GM12878 (cell line): ENCODE measurements at regions not wholly inside any gene's neighbourhood (a gene's known extent, or its start where the extent isn't known, plus 50 kb on each side); places are given as distances from the start of the nearest gene placed in this dataset.

Source experiments
- ATAC-seq: fragments of 200-7000 bp; cut with Tn5 transposase; 3 replicates; pipeline ENCODE4 v1.9.1; 2020; ENCODE audit warnings: mild to moderate bottlenecking, moderate library complexity
- BruUV-seq: library from RNA; stranded (reverse); fragments of 400-500 nt; replicated peaks from 2 replicates; lab custom pipeline; 2021; lab: Mats Ljungman, UMichigan
- CTCF ChIA-PET: fragments of 300-600 bp; sonication (Branson Sonifier 250); formaldehyde crosslinking; extraction: SDS; loops from one replicate; lab custom pipeline; 2021; ENCODE audit warnings: inconsistent platforms; lab: Yijun Ruan, JAX
- POLR2A ChIA-PET: fragments of 350-600 bp; formaldehyde crosslinking; extraction: SDS; loops from one replicate; lab custom pipeline; 2021; ENCODE audit warnings: inconsistent platforms; lab: Charles Lee
- RAD21 ChIA-PET: fragments of 300-600 bp; sonication (Branson Sonifier 250); formaldehyde crosslinking; loops from one replicate; lab custom pipeline; 2023; ENCODE audit warnings: antibody characterized with exemption; ENCODE audit not compliant: unreplicated experiment; lab: Charles Lee
- SMC1A ChIA-PET: fragments of 300-600 bp; sonication (Branson Sonifier 250); formaldehyde crosslinking; loops from one replicate; lab custom pipeline; 2023; ENCODE audit not compliant: unreplicated experiment, uncharacterized antibody; lab: Charles Lee
- DNase-seq: peaks from one replicate; pipeline ENCODE4 v3.0.0-alpha.2; 2011; ENCODE audit warnings: low read depth, low spot score
- FAIRE-seq: peaks from 3 replicates; lab custom pipeline; 2011; peaks lifted over from hg19 to GRCh38; lab: Jason Lieb, UNC
- H2AFZ ChIP-seq: 2 replicates; pipeline ENCODE4 v1.6.0; 2011; ENCODE audit warnings: low read depth, low read length, control low read depth; ENCODE audit not compliant: control insufficient read depth
- H3K27ac ChIP-seq: 2 replicates; pipeline ENCODE4 v1.5.1; 2011; ENCODE audit warnings: control low read depth; ENCODE audit not compliant: control insufficient read depth, insufficient read depth
- H3K27me3 ChIP-seq, 2 experiments: replicated peaks in 1 of 2; 2 replicates each; pipeline versions ENCODE4 v1.6.0 to v1.6.1; 2011; ENCODE audit warnings: low read length in 1 of 2; ENCODE audit not compliant: control insufficient read depth in 2 of 2, insufficient read depth in 2 of 2
- H3K36me3 ChIP-seq, 2 experiments: 2 replicates each; pipeline ENCODE4 v1.5.1; 2011; ENCODE audit warnings: low read length in 1 of 2; ENCODE audit not compliant: control insufficient read depth in 2 of 2, insufficient read depth in 2 of 2
- H3K4me1 ChIP-seq: 2 replicates; pipeline ENCODE4 v1.6.1; 2011; ENCODE audit warnings: mild to moderate bottlenecking, low read length, moderate library complexity, mixed read lengths; ENCODE audit not compliant: control insufficient read depth, insufficient read depth
- H3K4me2 ChIP-seq: 2 replicates; pipeline ENCODE4 v1.6.0; 2011; ENCODE audit warnings: control low read depth; ENCODE audit not compliant: control insufficient read depth, insufficient read depth
- H3K4me3 ChIP-seq: fragments of 200-600 bp; sonication (generic); 2 replicates; pipeline ENCODE4 v1.5.1; 2016
- H3K79me2 ChIP-seq: 2 replicates; pipeline ENCODE4 v1.6.0; 2011; ENCODE audit warnings: low read length; ENCODE audit not compliant: control insufficient read depth, insufficient read depth
- H3K9ac ChIP-seq: 2 replicates; pipeline ENCODE4 v1.8.0; 2011; ENCODE audit warnings: low read length, control low read depth, mixed read lengths; ENCODE audit not compliant: control insufficient read depth, insufficient read depth
- H3K9me3 ChIP-seq: replicated peaks from 3 replicates; pipeline ENCODE4 v1.5.1; 2011; ENCODE audit warnings: mild to moderate bottlenecking, low read length; ENCODE audit not compliant: control insufficient read depth, insufficient read depth
- H4K20me1 ChIP-seq: 2 replicates; pipeline ENCODE4 v1.6.0; 2011; ENCODE audit not compliant: control insufficient read depth, insufficient read depth
- ASH2L ChIP-seq: fragments of 300-600, 200-600 bp; sonication (generic); IDR thresholded peaks from 2 replicates; pipeline ENCODE4 v1.6.1; 2017; ENCODE audit warnings: low read depth, mild to moderate bottlenecking, borderline replicate concordance
- ATF7 ChIP-seq: fragments of 450-650 bp; IDR thresholded peaks from 2 replicates; pipeline ENCODE4 v1.6.1; 2016; ENCODE audit warnings: low read depth, mild to moderate bottlenecking
- BCL11A ChIP-seq: IDR thresholded peaks from 2 replicates; pipeline ENCODE4 v1.6.1; 2011; ENCODE audit warnings: low read depth, low read length
- CBX5 ChIP-seq: sonication (generic); IDR thresholded peaks from 2 replicates; pipeline ENCODE4 v1.6.1; 2016; ENCODE audit warnings: low read depth, moderate library complexity, mild to moderate bottlenecking, inconsistent platforms
- CHD2 ChIP-seq: IDR thresholded peaks from 2 replicates; pipeline ENCODE4 v1.6.1; 2011; ENCODE audit warnings: low read depth, low read length, improper control_type of control experiment, borderline replicate concordance
- CHD4 ChIP-seq: fragments of 200-600 bp; sonication (generic); IDR thresholded peaks from 2 replicates; pipeline ENCODE4 v1.6.1; 2016; ENCODE audit warnings: mild to moderate bottlenecking
- HCFC1 ChIP-seq: fragments of 150-350 bp; IDR thresholded peaks from 2 replicates; pipeline ENCODE4 v1.6.1; 2014; ENCODE audit warnings: low read length
- HDAC6 ChIP-seq: fragments of 200-600 bp; sonication (generic); IDR thresholded peaks from one replicate; pipeline ENCODE4 v1.8.0; 2017; ENCODE audit warnings: antibody characterized with exemption; ENCODE audit not compliant: unreplicated experiment
- NFYB ChIP-seq: IDR thresholded peaks from 2 replicates; pipeline ENCODE4 v1.6.1; 2011; ENCODE audit warnings: low read depth, mild to moderate bottlenecking, low read length, improper control_type of control experiment, moderate library complexity; ENCODE audit not compliant: insufficient read depth
- TAF1 ChIP-seq: IDR thresholded peaks from 2 replicates; pipeline ENCODE4 v1.6.1; 2011; ENCODE audit warnings: mild to moderate bottlenecking, low read depth, low read length, borderline replicate concordance
- ZNF592 ChIP-seq: fragments of 450-650 bp; IDR thresholded peaks from 2 replicates; pipeline ENCODE4 v1.6.1; 2017; ENCODE audit warnings: mild to moderate bottlenecking, moderate library complexity
- WGBS: methylation state at CpG from one replicate; pipeline ENCODE4 v1.1.6; 2016; ENCODE audit warnings: low lambda C conversion rate; ENCODE audit not compliant: insufficient replicate concordance, insufficient coverage; ENCODE audit errors: missing lambda C conversion rate; 5-methylcytosine and 5-hydroxymethylcytosine counted together
- in situ Hi-C: fragments of 300-500 bp; cut with MboI; formaldehyde crosslinking; loops from 9 replicates; pipeline ENCODE4 v1.14.3; 2018; ENCODE audit warnings: mixed read lengths
- intact Hi-C: fragments of 100-400 bp; cut with micrococcal nuclease; formaldehyde crosslinking; loops from one replicate; pipeline ENCODE4 v1.14.2; 2022; ENCODE audit not compliant: unreplicated experiment
- TF ChIP-seq, protein P1 (sequence below): IDR thresholded peaks from 2 replicates; pipeline ENCODE4 v1.6.1; 2012; ENCODE audit warnings: low read depth, low read length, improper control_type of control experiment

DNA sequence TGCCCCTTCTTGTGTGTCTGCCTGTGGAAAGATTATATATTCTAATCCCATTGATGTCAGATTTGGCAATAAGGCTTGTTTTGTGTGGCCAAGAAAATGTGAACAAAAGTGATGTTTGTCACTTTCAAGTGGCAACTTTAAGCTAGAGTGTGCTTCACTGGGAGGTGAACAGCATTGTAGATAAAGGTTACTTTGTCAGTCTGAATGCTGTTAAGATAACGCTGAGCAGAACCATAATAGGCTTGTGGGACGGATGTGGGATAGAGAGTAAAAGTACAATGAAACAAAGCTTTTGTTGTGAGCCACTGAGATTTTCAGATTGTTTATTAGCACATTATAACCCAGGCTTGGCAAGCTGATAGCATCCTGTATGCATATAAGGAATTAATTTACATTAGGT is 303.8 kb upstream of the MAN1A1 start:
- DNase-seq (no peak), FAIRE-seq (no peak), ATAC-seq (peak; percentile 55; the same call in 2 of the 3 replicates)
- TF ChIP-seq HCFC1: no peak
- TF ChIP-seq CHD4: no peak
- no peak for TF ChIP-seq BCL11A
- TF ChIP-seq CBX5: no peak
- TF ChIP-seq, protein P1, sequence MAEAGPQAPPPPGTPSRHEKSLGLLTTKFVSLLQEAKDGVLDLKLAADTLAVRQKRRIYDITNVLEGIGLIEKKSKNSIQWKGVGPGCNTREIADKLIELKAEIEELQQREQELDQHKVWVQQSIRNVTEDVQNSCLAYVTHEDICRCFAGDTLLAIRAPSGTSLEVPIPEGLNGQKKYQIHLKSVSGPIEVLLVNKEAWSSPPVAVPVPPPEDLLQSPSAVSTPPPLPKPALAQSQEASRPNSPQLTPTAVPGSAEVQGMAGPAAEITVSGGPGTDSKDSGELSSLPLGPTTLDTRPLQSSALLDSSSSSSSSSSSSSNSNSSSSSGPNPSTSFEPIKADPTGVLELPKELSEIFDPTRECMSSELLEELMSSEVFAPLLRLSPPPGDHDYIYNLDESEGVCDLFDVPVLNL: no peak
- no peak for TF ChIP-seq TAF1
- TF ChIP-seq HDAC6: no peak
- no TSS peak for BruUV-seq
- Histone ChIP-seq H3K4me2 (no peak overlapping the region), H3K4me3 (no peak overlapping the region), H3K79me2 (no peaks in the 10 kb centered on the region), H4K20me1 (no peaks in the 10 kb centered on the region), H3K27me3 (no peaks in the 10 kb centered on the region), H3K9ac (no peak overlapping the region), H2AFZ (no peak overlapping the region), H3K4me1 (no peaks in the 10 kb centered on the region), H3K9me3 (no peaks in the 10 kb centered on the region), H3K27ac (no peak overlapping the region), H3K36me3 (no peaks in the 10 kb centered on the region)
- RAD21 ChIA-PET: no interaction called here
- WGBS: 54% methylated on average over 2 of the region's 2 CpGs
- POLR2A ChIA-PET: interaction anchor here (0.8 kb wide), 1 partner anchor 302 kb away, joined by 3 read pairs; no protein-coding TSS in a partner anchor
- SMC1A ChIA-PET: no interaction called here
- CTCF ChIA-PET: no interaction called here
- in situ Hi-C loops: no loop called here
- intact Hi-C loops: no loop called here

DNA sequence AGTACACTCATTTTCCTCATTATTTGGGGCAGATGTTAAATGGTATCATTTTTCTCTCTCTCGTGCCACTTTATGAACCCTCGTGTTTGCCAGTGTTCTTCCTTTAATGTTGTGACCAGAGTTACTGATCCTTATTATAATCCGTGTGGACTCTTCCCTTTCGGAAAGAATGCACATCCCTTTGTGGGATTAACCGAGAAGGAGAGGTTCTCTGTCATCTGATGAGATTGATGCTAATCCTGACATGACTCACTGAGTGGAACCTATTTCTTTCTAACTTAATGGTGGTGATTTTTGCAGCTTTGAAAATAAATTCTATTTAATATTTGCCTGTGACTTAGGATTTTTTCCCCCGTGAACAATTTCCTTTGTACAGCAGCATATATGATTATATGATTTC is 300.0 kb upstream of the MAN1A1 start:
- H4K20me1 ChIP-seq: no peaks in the 10 kb centered on the region
- in situ Hi-C loops: no loop called here
- H3K4me1 ChIP-seq: no peaks in the 10 kb centered on the region
- no peaks in the 10 kb centered on the region for H3K9me3 ChIP-seq
- H3K4me2 ChIP-seq: no peak overlapping the region
- intact Hi-C loops: no loop called here
- H3K79me2 ChIP-seq: no peaks in the 10 kb centered on the region
- H3K27ac ChIP-seq: no peak overlapping the region
- SMC1A ChIA-PET: interaction anchor here (1.1 kb wide), 1 partner anchor 10 kb away, joined by 3 read pairs; no protein-coding TSS in a partner anchor
- H3K27me3 ChIP-seq: no peaks in the 10 kb centered on the region
- ATAC-seq: no peak
- no peaks in the 10 kb centered on the region for H3K36me3 ChIP-seq
- 30% methylated on average over 6 of the region's 6 CpGs for WGBS
- no peak overlapping the region for H2AFZ ChIP-seq
- POLR2A ChIA-PET: no interaction called here
- no peak for FAIRE-seq
- CTCF ChIA-PET: no interaction called here
- BruUV-seq: no TSS peak
- RAD21 ChIA-PET: interaction anchor here (0.6 kb wide), 1 partner anchor 79 kb away, joined by 4 read pairs; no protein-coding TSS in a partner anchor
- H3K4me3 ChIP-seq: no peak overlapping the region
- DNase-seq: no peak
- H3K9ac ChIP-seq: no peak overlapping the region
- no peak for TF ChIP-seq ATF7
- TF ChIP-seq ZNF592: no peak
- TF ChIP-seq NFYB: no peak
- no peak for TF ChIP-seq ASH2L
- no peak for TF ChIP-seq CHD2
